SH-SY5Y (cell line): ENCODE measurements at regions not wholly inside any gene's neighbourhood (a gene's known extent, or its start where the extent isn't known, plus 50 kb on each side); places are given as distances from the start of the nearest gene placed in this dataset.

Experiments used
- GATA2 ChIP-seq: IDR thresholded peaks from 2 replicates; pipeline ENCODE4 v1.6.1; 2011; ENCODE audit warnings: mild to moderate bottlenecking, low read depth, low read length
- GATA3 ChIP-seq: IDR thresholded peaks from 2 replicates; pipeline ENCODE4 v1.6.1; 2011; ENCODE audit warnings: low read depth, mild to moderate bottlenecking, low read length, moderate library complexity

DNA sequence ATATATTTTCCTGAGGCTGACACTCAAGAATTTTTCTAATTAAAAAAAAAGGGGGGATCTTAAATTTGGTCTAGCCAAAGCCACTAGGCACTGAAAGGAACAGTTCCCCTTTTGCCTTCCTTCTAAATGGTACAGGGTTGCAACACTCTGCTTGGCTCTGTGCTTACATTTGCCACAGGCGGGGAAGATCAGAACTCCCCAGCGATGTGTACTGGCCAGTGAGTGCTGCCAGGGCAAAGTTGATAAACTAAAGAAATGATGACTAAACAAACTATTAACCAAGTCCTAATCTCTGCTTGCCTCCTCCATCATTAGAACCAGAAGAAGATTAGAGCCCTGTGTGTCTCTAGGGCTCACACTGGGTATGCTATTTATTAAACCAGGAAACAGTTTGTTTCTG lies 75.3 kb upstream of the SCEL start:
- TF ChIP-seq GATA3 (no peak), GATA2 (no peak)
